Chondrocyte (in vitro differentiated cells): ENCODE measurements at regions not wholly inside any gene's neighbourhood (a gene's known extent, or its start where the extent isn't known, plus 50 kb on each side); places are given as distances from the start of the nearest gene placed in this dataset.

ENCODE experiments used
- DNase-seq: peaks from one replicate; pipeline ENCODE4 v3.0.0; 2021; ENCODE audit warnings: mixed read lengths, low spot score
- H3K27ac Mint-ChIP-seq: one replicate; pipeline ENCODE4 v1.8.0; 2021; ENCODE audit warnings: mild to moderate bottlenecking, moderate library complexity, mixed read lengths; ENCODE audit not compliant: unreplicated experiment
- H3K27me3 Mint-ChIP-seq: 2 replicates; pipeline ENCODE4 v1.8.0; 2021; ENCODE audit warnings: low read depth, mixed read lengths
- H3K36me3 Mint-ChIP-seq: 2 replicates; pipeline ENCODE4 v1.8.0; 2021; ENCODE audit warnings: low read depth, mixed read lengths
- H3K4me1 Mint-ChIP-seq: 2 replicates; pipeline ENCODE4 v1.8.0; 2021; ENCODE audit warnings: low read depth, mild to moderate bottlenecking, mixed read lengths
- H3K4me3 Mint-ChIP-seq: one replicate; pipeline ENCODE4 v1.8.0; 2021; ENCODE audit warnings: mild to moderate bottlenecking, moderate library complexity, mixed read lengths; ENCODE audit not compliant: unreplicated experiment
- H3K9me3 Mint-ChIP-seq: 2 replicates; pipeline ENCODE4 v1.8.0; 2021; ENCODE audit warnings: low read depth, mixed read lengths
- TF ChIP-seq, protein P1 (sequence below): fragments of 200-600 bp; sonication (generic); IDR thresholded peaks from 2 replicates; pipeline ENCODE4 v1.5.0; 2021; ENCODE audit warnings: antibody characterized with exemption, mild to moderate bottlenecking, moderate library complexity

- Mint-ChIP-seq H3K27ac (no peak overlapping the region), H3K36me3 (no peaks in the 10 kb centered on the region), H3K4me3 (no peak overlapping the region), H3K27me3 (no peaks in the 10 kb centered on the region), H3K4me1 (peaks cover 16% of the 10 kb centered on the region), H3K9me3 (no peaks in the 10 kb centered on the region)
- TF ChIP-seq, protein P1, sequence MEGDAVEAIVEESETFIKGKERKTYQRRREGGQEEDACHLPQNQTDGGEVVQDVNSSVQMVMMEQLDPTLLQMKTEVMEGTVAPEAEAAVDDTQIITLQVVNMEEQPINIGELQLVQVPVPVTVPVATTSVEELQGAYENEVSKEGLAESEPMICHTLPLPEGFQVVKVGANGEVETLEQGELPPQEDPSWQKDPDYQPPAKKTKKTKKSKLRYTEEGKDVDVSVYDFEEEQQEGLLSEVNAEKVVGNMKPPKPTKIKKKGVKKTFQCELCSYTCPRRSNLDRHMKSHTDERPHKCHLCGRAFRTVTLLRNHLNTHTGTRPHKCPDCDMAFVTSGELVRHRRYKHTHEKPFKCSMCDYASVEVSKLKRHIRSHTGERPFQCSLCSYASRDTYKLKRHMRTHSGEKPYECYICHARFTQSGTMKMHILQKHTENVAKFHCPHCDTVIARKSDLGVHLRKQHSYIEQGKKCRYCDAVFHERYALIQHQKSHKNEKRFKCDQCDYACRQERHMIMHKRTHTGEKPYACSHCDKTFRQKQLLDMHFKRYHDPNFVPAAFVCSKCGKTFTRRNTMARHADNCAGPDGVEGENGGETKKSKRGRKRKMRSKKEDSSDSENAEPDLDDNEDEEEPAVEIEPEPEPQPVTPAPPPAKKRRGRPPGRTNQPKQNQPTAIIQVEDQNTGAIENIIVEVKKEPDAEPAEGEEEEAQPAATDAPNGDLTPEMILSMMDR: peak; percentile 76
- DNase-seq: no peak
These were observed 1172.9 kb upstream of the AUTS2 start for GRCh38 chr7:68425377-68425776.

DNA sequence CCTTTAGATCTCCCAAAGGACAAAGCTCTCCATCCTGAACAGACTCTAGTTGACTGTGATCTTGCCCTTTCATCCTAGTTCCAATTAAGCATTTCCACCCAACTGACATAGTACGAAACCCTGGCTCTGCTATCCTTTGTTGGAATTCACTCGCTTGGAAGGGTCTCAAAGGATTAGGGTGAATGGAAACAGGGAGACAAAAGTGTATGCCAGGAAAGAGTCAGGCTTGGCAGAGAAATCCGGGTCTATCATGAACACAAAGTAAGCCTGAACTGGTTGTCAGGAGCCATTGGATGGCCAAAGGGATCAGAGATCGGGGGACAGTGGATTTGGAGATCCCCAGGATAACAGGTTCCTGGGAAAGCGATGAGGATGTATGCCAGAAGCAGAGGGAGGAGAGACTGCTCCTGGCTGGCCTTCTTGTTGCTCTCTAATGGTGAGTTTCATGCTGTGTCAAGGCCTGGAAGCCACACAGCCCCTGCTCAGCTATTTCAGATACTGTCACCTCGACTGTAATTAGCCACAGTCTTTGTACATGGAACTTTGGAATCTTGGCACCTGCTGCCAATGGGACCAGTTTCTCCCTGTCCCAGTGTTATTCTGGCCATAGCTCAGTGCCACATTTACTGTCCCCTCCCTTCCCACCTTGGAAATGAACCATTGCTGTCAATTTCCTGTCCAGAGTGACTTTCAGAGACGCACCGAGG is 1168.7 kb upstream of the AUTS2 start:
- no peaks in the 10 kb centered on the region for H3K36me3 Mint-ChIP-seq
- no peaks in the 10 kb centered on the region for H3K9me3 Mint-ChIP-seq
- no peaks in the 10 kb centered on the region for H3K27me3 Mint-ChIP-seq
- TF ChIP-seq, protein P1: no peak
- no peak overlapping the region for H3K27ac Mint-ChIP-seq
- no peak overlapping the region for H3K4me3 Mint-ChIP-seq
- peaks cover 30% of the 10 kb centered on the region for H3K4me1 Mint-ChIP-seq
- no peak for DNase-seq

- Mint-ChIP-seq H3K27ac (no peak overlapping the region), H3K36me3 (no peaks in the 10 kb centered on the region), H3K4me3 (no peak overlapping the region), H3K9me3 (no peaks in the 10 kb centered on the region), H3K27me3 (no peaks in the 10 kb centered on the region), H3K4me1 (peaks cover 30% of the 10 kb centered on the region)
- DNase-seq: no peak
- TF ChIP-seq, protein P1: no peak
These were observed 1165.7 kb upstream of the AUTS2 start for GRCh38 chr7:68432585-68432984.

GRCh38 chr7:68433462-68434070 is 1164.7 kb upstream of the AUTS2 start:
- TF ChIP-seq, protein P1: no peak
- H3K4me3 Mint-ChIP-seq: no peak overlapping the region
- H3K27me3 Mint-ChIP-seq: no peaks in the 10 kb centered on the region
- peak overlapping the region; percentile 0 for H3K27ac Mint-ChIP-seq
- H3K36me3 Mint-ChIP-seq: no peaks in the 10 kb centered on the region
- no peak for DNase-seq
- peaks cover under 1% of the 10 kb centered on the region for H3K9me3 Mint-ChIP-seq
- peaks cover 30% of the 10 kb centered on the region for H3K4me1 Mint-ChIP-seq

DNA sequence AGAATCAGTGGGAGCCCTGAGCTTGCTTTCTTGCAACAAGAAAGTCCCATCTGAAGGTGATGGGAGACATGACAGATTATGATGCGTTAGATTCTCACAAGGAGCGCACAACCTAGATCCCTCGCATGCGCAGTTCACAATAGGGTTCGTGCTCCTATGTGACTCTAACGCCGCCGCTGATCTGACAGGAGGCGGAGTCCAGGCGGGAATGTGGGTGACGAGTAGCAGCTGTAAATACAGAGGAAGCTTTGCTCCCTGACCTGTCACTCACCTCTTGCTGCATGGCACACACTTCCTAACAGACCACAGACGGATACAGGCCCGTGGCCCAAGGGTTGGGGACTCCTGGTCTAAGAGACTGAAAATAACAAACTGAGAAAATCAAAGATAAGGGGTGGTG is 1163.4 kb upstream of the AUTS2 start:
- Mint-ChIP-seq H3K4me1 (peaks cover 28% of the 10 kb centered on the region), H3K9me3 (peaks cover 5% of the 10 kb centered on the region), H3K27ac (no peak overlapping the region), H3K4me3 (no peak overlapping the region), H3K36me3 (no peaks in the 10 kb centered on the region), H3K27me3 (no peaks in the 10 kb centered on the region)
- no peak for DNase-seq
- TF ChIP-seq, protein P1: no peak
